Adipocyte (in vitro differentiated cells): ENCODE measurements at regions not wholly inside any gene's neighbourhood (a gene's known extent, or its start where the extent isn't known, plus 50 kb on each side); places are given as distances from the start of the nearest gene placed in this dataset.

ENCODE experiments used
- DNase-seq: peaks from one replicate; pipeline ENCODE4 v3.0.0-alpha.2; 2015; ENCODE audit warnings: low read depth
- H3K27me3 ChIP-seq: replicated peaks from 2 replicates; pipeline ENCODE4 v1.7.0; 2013; ENCODE audit warnings: mild to moderate bottlenecking, low read length, moderate library complexity; ENCODE audit not compliant: control insufficient read depth, insufficient read depth
- H3K36me3 ChIP-seq: 2 replicates; pipeline ENCODE4 v1.7.0; 2013; ENCODE audit warnings: low read length, mild to moderate bottlenecking, moderate library complexity; ENCODE audit not compliant: control insufficient read depth, insufficient read depth, severe bottlenecking
- H3K4me1 ChIP-seq: 2 replicates; pipeline ENCODE4 v1.7.0; 2013; ENCODE audit warnings: mild to moderate bottlenecking, low read length, moderate library complexity; ENCODE audit not compliant: control insufficient read depth, insufficient read depth
- H3K4me3 ChIP-seq: 2 replicates; pipeline ENCODE4 v1.7.0; 2013; ENCODE audit warnings: mild to moderate bottlenecking, low read length, moderate library complexity
- H3K9ac ChIP-seq: 2 replicates; pipeline ENCODE4 v1.7.0; 2013; ENCODE audit warnings: mild to moderate bottlenecking, low read length, moderate library complexity
- H3K9me3 ChIP-seq: 2 replicates; pipeline ENCODE4 v1.7.0; 2013; ENCODE audit warnings: mild to moderate bottlenecking, low read length, moderate library complexity; ENCODE audit not compliant: control insufficient read depth

- H3K9ac ChIP-seq: peak overlapping the region; percentile 56
These were observed 239.8 kb upstream of the ARHGAP20 start for GRCh38 chr11:110951950-110952503.

GRCh38 chr11:110951037-110951949 is 239.1 kb upstream of the ARHGAP20 start:
- peak overlapping the region; percentile 56 for H3K9ac ChIP-seq
- H3K9me3 ChIP-seq: no peaks in the 10 kb centered on the region
- H3K36me3 ChIP-seq: no peaks in the 10 kb centered on the region
- H3K4me1 ChIP-seq: peaks cover 50% of the 10 kb centered on the region
- no peak for DNase-seq
- H3K27me3 ChIP-seq: no peaks in the 10 kb centered on the region
- H3K4me3 ChIP-seq: peak overlapping the region; percentile 9

More at GRCh38 chr11:110951950-110952503, 239.8 kb upstream of the ARHGAP20 start:
- Histone ChIP-seq H3K27me3 (no peaks in the 10 kb centered on the region), H3K4me1 (peaks cover 43% of the 10 kb centered on the region), H3K9me3 (no peaks in the 10 kb centered on the region), H3K4me3 (peak overlapping the region; percentile 9), H3K36me3 (no peaks in the 10 kb centered on the region)
- no peak for DNase-seq

GRCh38 chr11:110948112-110948511 is 235.9 kb upstream of the ARHGAP20 start:
- Histone ChIP-seq H3K4me3 (no peak overlapping the region), H3K9ac (peak overlapping the region; percentile 59), H3K27me3 (no peaks in the 10 kb centered on the region), H3K4me1 (peaks cover 50% of the 10 kb centered on the region), H3K36me3 (no peaks in the 10 kb centered on the region), H3K9me3 (no peaks in the 10 kb centered on the region)
- peak; percentile 77 for DNase-seq

- DNase-seq: no peak
- H3K27me3 ChIP-seq: no peaks in the 10 kb centered on the region
These were observed 234.9 kb upstream of the ARHGAP20 start for GRCh38 chr11:110947096-110947495.

GRCh38 chr11:110939471-110939870 is 227.2 kb upstream of the ARHGAP20 start:
- no peaks in the 10 kb centered on the region for H3K36me3 ChIP-seq
- H3K9ac ChIP-seq: no peak overlapping the region
- H3K27me3 ChIP-seq: no peaks in the 10 kb centered on the region
- no peaks in the 10 kb centered on the region for H3K4me1 ChIP-seq
- DNase-seq: peak; percentile 50
- no peaks in the 10 kb centered on the region for H3K9me3 ChIP-seq
- no peak overlapping the region for H3K4me3 ChIP-seq

More at GRCh38 chr11:110947096-110947495, 234.9 kb upstream of the ARHGAP20 start:
- H3K36me3 ChIP-seq: no peaks in the 10 kb centered on the region
- H3K9me3 ChIP-seq: no peaks in the 10 kb centered on the region
- H3K4me3 ChIP-seq: no peak overlapping the region
- peak overlapping the region; percentile 59 for H3K9ac ChIP-seq
- peaks cover 43% of the 10 kb centered on the region for H3K4me1 ChIP-seq

GRCh38 chr11:110935018-110935640 is 222.9 kb upstream of the ARHGAP20 start:
- H3K9ac ChIP-seq: no peak overlapping the region
- H3K27me3 ChIP-seq: no peaks in the 10 kb centered on the region
- peaks cover 7% of the 10 kb centered on the region for H3K4me1 ChIP-seq
- H3K9me3 ChIP-seq: no peaks in the 10 kb centered on the region
- no peaks in the 10 kb centered on the region for H3K36me3 ChIP-seq
- no peak overlapping the region for H3K4me3 ChIP-seq
- DNase-seq: no peak

GRCh38 chr11:110929129-110929528 is 216.9 kb upstream of the ARHGAP20 start:
- H3K4me3 ChIP-seq: no peak overlapping the region
- no peak for DNase-seq
- H3K27me3 ChIP-seq: no peaks in the 10 kb centered on the region
- peaks cover 9% of the 10 kb centered on the region for H3K4me1 ChIP-seq
- H3K36me3 ChIP-seq: no peaks in the 10 kb centered on the region
- H3K9ac ChIP-seq: no peak overlapping the region
- H3K9me3 ChIP-seq: no peaks in the 10 kb centered on the region

- no peak for DNase-seq
- H3K4me1 ChIP-seq: peaks cover 9% of the 10 kb centered on the region
- H3K9ac ChIP-seq: no peak overlapping the region
- no peaks in the 10 kb centered on the region for H3K9me3 ChIP-seq
- H3K4me3 ChIP-seq: no peak overlapping the region
- no peaks in the 10 kb centered on the region for H3K36me3 ChIP-seq
- H3K27me3 ChIP-seq: no peaks in the 10 kb centered on the region
These were observed 216.2 kb upstream of the ARHGAP20 start for GRCh38 chr11:110928391-110928790.

- H3K9ac ChIP-seq: peak overlapping the region; percentile 22
- DNase-seq: peak; percentile 75
- peaks cover 11% of the 10 kb centered on the region for H3K4me1 ChIP-seq
- peaks cover 4% of the 10 kb centered on the region for H3K9me3 ChIP-seq
- H3K27me3 ChIP-seq: no peaks in the 10 kb centered on the region
- no peak overlapping the region for H3K4me3 ChIP-seq
- H3K36me3 ChIP-seq: no peaks in the 10 kb centered on the region
These were observed 209.7 kb upstream of the ARHGAP20 start for GRCh38 chr11:110921742-110922521.

- Histone ChIP-seq H3K9ac (no peak overlapping the region), H3K36me3 (no peaks in the 10 kb centered on the region), H3K27me3 (no peaks in the 10 kb centered on the region), H3K4me1 (peaks cover 11% of the 10 kb centered on the region), H3K4me3 (no peak overlapping the region), H3K9me3 (peaks cover 5% of the 10 kb centered on the region)
- DNase-seq: no peak
These were observed 207.1 kb upstream of the ARHGAP20 start for GRCh38 chr11:110919241-110919922.
